ENCODE measurements at regions not wholly inside any gene's neighbourhood (a gene's known extent, or its start where the extent isn't known, plus 50 kb on each side); places are given as distances from the start of the nearest gene placed in this dataset.

GRCh38 chr2:217517402-217517801 lies 485.4 kb downstream of the TNS1 start:
- peak in 2 of 3 donors; percentile 4 to 26 for DNase-seq

DNA sequence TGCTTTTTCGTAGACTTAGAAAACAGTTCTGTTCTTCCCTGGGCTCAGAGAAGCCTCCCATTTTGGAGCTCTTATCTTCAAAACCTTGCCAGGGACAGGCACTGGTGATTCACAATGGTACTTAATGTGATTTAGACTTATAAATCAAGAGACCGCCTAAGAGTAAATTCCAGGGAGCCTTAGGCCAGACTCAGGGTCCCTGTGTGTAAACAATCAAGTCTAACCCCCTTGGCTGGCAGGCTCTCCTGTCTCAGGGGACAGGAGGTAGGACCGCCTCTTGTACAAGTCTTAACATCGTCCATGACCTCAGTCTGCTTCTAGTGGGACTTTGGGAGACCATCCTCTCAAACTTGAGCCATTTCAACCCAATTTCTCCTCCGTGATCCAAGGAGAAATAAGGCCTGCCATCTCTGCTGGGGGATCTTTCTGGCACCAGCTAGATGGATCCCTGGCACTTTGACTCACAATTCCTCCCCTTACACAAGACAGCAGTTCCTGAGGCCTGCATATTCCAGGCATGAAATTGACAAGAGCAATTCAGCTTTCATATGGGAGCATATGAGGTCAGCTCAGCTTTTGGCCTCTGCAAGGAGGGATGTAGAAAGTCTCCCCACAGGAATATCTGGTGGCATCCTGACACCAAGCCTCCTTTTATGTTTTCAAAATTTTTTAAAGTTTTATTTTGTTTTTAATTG lies 487.0 kb downstream of the TNS1 start:
- no peak for DNase-seq

GRCh38 chr2:217513258-217513657 lies 489.5 kb downstream of the TNS1 start:
- no peak for DNase-seq

DNA sequence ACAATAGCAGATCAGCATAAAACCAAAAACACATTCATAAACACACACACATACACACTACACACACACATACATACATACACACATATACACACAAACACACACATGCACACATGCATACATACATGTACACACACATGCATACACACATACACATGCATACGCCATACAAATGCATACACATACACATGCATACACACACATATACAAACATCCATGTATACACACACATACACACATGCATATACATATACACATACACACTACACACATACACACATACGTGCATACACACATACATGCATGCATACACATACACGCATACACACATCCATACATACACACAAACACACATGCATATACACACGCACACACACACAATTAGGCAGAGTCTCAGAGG lies 490.1 kb downstream of the TNS1 start:
- DNase-seq: no peak

- DNase-seq: peak; percentile 7 to 45 (median 29)
These were observed 490.5 kb downstream of the TNS1 start for GRCh38 chr2:217512259-217512658.

- no peak for DNase-seq
These were observed 490.9 kb downstream of the TNS1 start for GRCh38 chr2:217511850-217512249.

- peak; percentile 80 to 88 (median 83) for DNase-seq
These were observed 492.0 kb downstream of the TNS1 start for GRCh38 chr2:217510771-217511291.

- no peak for DNase-seq
These were observed 497.5 kb downstream of the TNS1 start for GRCh38 chr2:217505303-217505702.

DNA sequence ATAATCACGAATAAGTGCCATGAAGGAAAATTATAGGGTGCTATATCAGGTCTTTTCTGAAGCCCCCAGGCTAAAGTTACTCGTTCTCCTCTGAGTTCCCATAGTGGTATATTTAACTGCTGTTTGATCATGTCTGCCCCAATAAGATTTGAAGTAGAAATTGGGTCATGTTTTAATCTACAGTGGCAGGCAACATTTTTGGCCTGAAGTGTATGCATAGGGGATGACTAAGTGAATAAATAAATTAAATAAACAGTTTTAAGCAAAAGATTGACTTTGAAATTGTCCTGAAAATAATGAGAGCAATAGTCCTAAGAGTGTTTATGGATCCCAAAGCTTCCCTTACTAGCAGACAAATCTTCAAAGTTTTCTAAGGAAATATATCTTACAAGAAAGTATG lies 500.9 kb downstream of the TNS1 start:
- no peak for DNase-seq

- DNase-seq: no peak
These were observed 504.9 kb downstream of the TNS1 start for GRCh38 chr2:217497843-217498377.

DNA sequence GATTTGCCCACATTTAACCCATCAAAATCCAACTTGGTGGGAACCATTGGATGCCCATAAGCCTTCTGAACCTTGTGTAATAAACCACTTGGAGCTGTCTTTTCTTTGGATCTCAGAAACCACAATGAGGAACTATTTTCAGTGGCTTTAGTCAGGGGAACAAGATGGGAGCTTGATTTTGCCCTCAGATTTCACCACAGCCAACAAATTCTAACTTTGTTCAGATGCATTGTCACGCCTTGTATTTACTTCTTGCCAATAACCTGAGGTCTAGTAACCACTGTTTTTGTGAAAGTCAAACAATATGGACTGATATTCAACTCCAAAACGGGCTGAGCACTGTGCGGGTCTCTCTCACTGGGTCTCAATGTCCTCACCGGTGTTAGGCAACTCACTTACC lies 508.2 kb downstream of the TNS1 start:
- peak in 1 of 3 donors; percentile 45 for DNase-seq

GRCh38 chr2:217491271-217491670 lies 511.5 kb downstream of the TNS1 start:
- peak; percentile 59 to 85 (median 65) for DNase-seq

GRCh38 chr2:217489145-217489960 lies 513.4 kb downstream of the TNS1 start:
- no peak for DNase-seq

GRCh38 chr2:217484046-217484445 lies 518.7 kb downstream of the TNS1 start:
- DNase-seq: no peak

DNA sequence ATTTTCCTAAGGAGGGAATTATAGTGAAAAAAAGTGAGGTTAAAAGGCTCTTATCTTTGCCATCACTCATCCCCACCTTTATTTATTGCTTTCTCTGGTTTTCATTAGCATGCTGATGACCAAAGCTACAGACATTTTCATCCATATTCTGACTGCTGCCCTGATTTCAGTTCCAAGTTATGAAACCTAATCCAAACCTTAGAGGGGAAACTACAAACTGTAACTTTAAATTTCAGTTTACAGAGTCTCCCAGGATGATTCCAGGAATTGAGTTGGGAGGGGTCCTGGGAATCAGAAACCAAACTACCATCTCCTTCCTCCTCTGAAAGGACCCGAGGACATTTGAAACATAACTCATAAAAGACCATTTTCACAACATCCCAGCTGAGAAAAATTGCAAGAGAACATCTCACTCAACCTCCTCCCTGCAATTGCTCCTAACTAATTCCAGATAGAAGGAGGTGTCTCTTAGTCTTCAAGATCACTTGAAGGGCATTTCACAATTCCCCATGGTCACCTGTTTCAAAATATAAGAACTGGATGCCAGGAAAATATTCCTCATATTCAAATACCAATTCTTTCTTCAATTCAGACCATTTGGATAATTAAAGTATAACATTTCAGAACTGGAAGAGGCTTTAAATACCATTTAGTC lies 520.6 kb downstream of the TNS1 start:
- DNase-seq: no peak

- DNase-seq: no peak
These were observed 521.2 kb downstream of the TNS1 start for GRCh38 chr2:217481577-217481976.

DNA sequence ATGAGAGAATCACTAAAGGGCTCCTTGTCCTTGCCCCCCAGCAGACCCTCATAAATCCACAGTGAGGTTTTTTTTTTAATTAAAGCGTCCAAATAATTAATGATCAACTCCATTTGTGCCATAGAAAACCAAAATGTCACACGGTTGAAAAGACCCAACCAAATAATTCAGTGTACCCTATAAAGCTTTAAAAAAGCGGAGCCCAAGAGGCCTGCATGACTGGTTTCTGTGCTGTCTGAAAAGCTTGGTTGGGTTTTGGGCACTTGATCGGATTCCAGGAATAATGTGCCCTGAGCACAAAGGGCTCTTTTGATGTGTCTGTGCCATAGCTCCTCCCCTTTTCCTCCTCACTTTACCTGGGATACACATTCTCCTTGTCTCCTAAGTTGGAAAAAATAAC lies 523.2 kb downstream of the TNS1 start:
- DNase-seq: no peak

GRCh38 chr2:217478831-217479455 lies 523.9 kb downstream of the TNS1 start:
- DNase-seq: no peak

DNA sequence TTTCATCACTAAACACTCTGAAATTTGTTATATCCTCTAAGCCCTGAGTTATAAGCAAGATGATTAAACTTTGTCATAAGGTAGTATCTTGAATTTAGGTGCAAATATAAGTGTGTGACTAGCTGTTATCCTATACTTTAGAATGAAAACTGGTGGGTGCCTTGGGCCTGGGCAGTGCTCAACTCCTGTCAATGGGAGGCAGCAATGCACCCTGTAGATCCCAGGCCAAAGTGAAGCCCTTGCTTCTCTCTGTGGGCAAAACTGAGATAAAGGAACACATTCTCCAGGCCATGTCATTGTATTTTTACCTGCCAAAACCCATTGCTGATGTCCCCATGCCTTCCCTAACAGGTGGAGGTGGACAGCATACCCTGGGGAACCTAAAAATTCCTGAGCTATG lies 525.2 kb downstream of the TNS1 start:
- DNase-seq: no peak

- DNase-seq: no peak
These were observed 527.0 kb downstream of the TNS1 start for GRCh38 chr2:217475791-217476190.

DNA sequence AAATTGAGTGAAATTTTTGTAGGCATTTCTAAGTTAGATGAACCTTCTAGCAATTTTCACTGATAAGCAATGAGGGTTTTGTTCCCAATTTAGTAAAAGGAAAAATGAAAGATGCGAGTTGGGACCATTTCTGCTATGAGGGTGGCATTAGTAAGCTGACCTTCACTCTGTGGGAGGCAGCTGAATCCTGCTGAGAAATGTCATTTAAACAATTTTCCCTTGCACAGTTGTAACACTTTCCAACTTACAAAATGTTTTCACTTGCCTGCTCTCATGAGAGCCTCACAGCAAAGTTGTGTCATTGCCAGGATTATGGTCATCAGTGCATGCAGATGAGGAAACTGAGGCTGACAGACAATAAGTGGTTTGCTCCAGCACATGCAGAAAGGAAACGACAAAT lies 527.7 kb downstream of the TNS1 start:
- DNase-seq: no peak

- peak; percentile 50 to 81 (median 62) for DNase-seq
These were observed 531.5 kb downstream of the TNS1 start for GRCh38 chr2:217471319-217471718.
